NCI-H2029 (cell line): ENCODE measurements at regions not wholly inside any gene's neighbourhood (a gene's known extent, or its start where the extent isn't known, plus 50 kb on each side); places are given as distances from the start of the nearest gene placed in this dataset.
A peak's percentile ranks its signal among the peaks of the same experiment; 100 is the strongest.

Experiments used
- DNase-seq: peaks from one replicate; lab custom pipeline; 2025; lab: John Stamatoyannopoulos, UW

DNA sequence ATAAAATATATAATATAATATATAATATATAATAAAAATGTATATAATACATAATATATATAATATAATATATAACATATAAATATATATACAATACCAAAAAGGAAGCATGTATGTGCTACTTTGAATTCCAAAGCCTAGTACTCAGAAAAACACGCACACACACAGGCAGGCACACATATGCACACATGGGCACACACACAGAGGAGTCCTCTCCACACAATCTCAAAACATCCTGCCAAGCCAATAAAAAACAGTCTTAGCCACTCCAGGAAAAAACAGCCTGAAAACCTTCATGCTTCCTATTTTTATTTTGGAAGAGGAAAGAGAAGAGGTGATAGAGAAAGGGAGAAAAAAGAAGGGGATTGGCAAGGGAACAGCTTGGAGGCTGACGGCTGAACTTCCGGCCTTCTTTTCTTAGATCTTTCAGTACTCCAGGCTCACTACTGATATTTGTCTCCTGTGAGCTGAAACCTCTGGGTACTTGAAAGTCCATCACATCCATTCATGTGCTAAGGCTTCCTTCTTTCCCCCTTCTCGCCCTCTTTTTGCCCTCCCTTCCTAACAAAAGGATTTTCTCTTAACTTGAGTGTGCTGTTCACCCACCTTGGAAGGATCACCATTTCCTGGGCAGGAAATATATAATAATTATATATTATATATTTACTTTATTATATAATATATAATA lies 394.2 kb downstream of the NUAK1 start:
- DNase-seq, result no peak

DNA sequence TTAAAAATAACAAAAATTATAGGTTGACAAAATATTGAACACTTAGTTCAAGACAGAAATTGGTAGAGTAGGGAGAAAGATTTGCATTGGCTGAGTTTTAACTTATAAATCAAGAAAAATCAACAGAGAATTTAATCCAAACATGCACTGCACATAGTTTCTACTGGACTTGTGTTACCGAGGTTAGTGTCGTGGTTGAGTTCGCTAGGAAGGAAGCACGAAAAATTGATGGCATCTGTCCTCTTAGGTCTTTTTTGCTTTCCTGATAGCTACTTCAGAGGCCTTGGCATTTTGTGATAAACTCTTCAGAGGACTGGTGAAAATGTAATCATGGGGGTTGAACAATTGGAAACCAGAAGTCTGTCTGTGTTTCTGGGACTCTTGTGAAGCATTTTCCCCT lies 392.9 kb downstream of the NUAK1 start:
- DNase-seq, result no peak

DNA sequence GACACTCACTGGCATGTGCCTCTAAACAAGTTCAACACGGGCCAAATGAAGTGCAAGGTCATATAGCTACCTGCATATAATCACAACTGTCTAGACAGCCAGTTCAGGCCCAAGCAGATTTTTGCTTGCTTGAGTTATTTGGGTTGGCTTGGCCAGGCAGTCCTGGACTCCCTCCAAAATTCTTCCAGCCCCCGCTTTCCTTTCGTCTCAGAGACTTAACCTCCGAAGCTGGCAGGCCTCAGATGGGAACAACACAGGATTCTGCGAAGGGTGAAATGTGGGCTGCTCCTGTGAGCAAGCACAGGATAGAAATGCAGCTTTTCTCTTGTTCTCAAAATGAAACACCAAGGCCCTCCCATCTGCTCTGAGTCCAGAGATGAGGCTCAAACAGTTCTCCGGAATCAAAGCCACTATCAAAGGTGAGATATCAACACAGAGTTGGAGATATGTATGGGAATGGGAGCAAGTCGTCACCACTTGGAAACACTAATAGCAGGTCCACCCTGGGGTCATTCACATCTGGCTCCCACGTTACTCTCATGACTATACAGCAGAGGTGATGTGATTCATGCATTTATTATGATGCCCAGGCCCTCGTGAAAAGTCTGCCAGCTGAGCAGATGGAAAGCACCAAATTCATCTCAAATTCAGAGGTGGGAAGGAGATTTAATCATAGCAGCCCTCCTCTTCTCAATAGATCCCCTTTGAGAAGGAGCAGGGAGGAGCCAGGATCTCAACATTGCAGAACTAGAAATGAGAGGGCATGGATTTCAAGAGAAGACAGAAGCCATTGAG lies 389.8 kb downstream of the NUAK1 start:
- no peak for DNase-seq

DNA sequence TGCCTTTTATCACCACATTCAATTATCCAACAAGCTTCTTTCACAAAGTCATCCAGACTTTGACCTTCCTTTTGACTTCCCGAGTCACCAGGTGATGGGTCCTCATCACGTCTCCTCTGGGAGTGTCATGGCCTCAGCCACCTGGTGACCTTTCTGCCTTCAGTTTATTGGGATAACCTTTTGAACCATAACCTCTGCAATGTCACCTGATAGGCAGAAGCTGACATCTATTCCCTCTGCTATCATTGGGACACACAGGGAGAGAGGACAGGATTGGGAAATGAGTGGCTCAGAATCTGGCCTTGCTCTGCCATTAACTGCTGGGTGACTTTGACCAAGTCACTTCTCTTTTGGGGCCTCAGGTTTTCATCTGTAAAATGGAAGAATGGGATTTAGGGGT lies 388.7 kb downstream of the NUAK1 start:
- no peak for DNase-seq

DNA sequence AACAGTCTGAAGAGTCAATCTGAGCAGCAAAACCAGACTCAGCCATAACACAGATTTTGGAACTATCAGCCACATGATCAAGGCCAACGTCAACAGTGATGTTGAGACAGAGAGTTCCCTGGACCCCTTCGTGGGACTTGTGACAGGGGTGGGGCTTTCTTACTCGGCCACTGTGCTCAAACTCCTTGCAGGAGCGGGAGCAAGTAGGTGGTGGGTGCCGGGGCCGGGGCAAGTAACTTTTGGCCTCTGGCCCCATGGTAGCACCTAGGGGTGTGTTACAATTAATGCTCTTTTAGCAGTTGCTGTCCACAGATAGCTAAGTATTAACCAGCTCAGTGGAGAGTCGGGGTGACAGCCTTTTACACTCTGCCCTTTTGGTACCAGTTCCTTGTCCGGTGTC lies 384.4 kb downstream of the NUAK1 start:
- no peak for DNase-seq

DNA sequence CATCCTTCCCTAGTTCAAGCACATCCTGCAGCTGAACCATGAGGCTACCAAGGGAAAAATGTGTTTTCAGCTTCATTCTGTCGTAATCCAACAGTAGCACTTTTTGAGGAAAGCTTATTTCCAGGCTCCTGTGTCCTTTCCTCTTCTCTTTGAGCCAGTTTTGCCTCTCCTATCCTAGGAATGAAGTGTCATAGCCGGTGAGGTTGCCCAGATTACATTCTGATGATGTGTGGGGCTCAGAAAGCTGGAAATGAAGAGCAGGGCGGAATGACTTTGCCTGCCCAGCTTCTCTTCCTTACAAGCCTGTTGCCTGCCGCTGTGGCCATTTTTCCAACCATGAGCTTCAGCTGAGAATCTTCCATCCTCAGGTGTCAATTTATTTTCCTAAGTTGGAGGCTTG lies 381.8 kb downstream of the NUAK1 start:
- no peak for DNase-seq

DNA sequence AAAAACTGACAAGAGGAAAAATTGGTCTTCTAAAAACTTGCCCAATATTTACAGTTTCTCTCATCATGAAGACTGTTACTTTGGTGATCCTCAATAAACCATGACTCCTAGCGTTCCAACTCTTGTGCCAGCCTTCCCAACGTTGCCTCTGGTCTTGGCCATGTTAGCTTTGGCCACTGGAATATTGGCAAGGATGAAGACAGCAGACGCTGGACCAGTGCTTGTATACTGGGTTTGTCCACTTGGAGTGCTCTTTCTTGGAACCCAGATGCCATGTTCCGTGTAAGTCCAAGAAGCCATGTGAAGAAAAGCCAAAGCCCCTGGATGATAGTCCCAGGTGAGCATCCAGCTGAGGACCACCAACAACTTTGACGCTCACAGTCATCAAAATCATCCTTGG lies 379.6 kb downstream of the NUAK1 start:
- no peak for DNase-seq

DNA sequence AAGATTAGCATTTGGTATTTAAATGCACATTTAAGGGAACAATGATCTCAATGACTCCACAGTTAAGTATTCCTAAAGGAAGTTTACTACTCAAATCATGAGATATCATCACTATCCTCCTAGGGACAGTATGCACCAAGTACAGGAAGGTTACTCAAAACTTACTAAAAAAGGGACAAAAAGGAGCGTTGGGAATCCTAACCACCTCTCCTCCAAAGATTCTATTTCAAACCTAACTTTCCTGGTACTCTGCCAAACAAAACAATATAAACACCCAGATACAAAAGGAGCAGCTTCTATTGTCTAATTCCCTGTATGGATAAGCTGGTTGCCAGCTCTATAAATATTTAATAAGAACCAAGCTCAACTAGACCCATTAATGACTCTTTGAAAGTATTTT lies 377.7 kb downstream of the NUAK1 start:
- no peak for DNase-seq

DNA sequence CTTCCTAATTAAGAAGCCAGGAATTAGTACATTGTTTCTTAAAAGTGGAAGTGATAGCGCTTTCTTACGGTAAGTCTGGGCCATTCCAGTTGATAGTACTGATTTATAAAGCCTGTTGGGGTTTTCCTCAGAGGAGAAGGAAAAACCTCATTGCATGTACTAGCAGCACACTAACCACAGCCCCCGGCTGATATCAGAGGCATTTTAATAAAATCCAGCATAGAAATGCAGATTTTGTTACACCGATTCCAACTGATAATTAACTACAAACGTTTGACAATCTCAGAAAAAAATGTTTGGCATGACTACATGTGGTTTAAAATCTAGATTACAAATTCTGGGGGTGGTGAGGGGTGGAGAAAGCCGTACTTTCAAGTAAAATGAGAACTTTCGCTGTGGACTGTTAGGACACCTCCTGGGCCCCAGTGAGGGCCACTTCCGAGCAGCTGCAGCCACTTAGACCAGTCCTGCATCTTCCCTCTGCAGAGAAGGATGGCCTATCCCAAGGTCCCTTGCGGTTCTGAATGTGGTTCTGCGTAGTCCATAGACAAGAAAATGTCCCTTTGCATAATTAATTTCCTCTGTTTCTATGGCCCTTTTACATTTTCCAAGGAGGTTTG lies 374.4 kb downstream of the NUAK1 start:
- DNase-seq, result no peak

DNA sequence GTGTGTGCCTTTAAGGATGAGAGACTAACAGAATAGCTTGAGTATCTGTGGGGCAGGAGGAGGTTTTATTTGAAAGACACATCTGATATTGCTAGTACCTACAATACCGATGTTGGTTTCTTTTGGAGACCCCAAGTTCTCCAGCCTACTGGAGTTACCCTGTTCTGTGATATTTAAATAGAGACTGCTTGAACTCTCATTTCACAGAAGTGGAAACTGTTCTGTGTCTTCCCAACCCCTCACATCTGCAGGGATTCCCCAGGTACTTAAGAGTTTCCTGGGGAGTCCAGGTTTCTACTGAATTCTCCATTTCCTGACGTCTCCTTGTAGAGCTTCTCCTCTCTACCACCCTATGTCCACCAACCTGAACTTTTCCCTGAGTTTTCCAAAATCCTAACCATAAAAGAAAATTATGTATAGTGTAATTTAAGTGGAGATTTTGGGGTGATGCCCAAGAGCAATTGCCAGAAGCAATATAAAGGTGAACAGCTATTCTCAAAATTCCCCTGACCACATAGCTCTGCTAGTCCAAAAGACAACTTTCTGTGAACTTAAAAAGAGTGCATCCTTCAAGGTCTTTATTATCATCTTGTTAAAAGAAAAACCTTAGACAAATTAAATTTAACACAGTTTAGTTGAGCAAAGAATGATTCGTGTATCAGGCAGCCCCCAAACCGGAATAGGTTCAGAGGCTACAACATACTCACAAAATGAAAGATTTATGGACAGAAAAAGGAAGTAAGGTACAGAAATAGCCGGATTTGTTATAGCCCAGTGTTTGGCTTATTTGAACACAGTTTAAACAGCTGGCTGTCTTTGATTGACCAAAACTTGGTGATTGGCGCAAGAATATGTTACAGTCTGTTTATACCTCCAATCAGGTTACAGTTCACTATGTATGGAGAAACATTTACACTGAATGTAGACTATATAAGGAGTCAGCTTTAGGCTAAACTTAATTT lies 373.4 kb downstream of the NUAK1 start:
- no peak for DNase-seq

DNA sequence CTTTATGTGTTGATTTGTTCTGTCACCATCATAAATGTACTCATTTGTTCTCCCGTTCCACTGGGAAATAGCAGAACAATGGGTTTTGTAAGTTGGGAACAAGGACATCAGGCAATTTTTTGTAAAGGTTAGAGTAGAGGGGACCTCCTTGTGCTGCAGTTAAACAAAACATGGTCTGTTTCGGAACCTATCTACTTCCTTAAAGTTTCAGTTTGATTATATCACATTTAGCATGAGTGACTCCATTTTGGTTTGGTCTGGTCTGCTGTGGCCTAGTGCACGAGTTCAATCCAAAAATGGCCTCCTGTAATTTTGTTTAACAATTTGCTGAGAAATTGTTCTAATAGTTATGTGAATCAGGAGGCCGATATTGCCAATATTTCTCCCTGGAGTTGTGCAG lies 372.7 kb downstream of the NUAK1 start:
- DNase-seq, result no peak

DNA sequence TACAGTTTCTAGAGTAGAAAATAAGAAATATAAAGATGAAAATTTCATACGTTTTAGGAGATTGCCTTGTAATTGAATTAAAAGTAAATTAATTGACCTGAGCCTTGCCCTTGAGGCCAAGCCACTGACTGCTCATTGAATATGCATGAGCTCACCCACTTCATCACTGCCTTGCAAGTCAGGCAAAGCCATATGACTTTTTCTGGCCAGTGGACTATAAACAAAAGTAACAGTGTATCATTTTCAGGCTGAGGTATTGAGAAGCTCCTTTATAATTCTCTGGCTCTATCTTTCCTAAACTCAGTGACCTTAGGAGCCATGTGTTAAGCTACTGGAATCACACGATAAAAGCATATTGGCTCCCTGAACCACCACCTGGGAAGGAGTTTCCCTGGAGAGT lies 369.3 kb downstream of the NUAK1 start:
- DNase-seq, result no peak

DNA sequence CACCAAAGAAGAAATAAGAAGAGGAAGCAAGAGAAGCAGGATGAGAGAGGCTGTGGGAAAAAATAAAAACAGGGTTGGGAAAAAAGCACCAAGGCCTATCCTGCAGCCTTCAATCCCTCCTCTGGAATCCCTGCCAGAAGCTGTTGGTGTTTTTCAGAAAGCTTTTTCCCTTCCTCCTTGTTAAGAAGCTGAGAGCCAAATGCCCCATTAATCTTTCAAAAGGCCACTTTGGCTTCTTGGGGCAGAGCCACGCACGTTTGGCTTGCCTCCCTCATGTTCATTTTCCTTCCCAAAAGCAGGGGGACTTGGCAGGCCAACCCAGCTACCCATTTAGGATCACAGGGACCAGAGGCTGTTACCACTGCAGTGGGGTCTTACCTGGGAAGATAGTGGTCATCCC lies 365.3 kb downstream of the NUAK1 start:
- DNase-seq, result peak; percentile 66

DNA sequence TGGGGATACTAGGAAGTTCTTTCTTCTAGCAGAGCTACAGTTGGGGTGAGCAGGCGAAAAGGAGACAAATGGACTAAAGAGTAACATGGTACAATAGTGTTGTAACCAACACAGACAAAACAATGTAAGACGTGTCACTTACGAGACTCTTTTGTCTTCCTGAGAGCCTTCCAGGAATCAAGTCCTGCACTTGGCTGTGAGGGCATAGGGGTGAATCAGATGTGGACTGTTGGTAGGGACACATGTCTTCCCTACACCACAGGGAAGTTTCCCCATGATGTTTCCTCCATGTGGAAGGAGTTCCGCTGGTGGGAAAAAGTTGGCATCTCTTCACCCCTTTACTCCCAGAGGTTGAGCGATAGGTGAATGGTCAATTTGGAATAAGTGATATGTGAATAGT lies 364.7 kb downstream of the NUAK1 start:
- no peak for DNase-seq

DNA sequence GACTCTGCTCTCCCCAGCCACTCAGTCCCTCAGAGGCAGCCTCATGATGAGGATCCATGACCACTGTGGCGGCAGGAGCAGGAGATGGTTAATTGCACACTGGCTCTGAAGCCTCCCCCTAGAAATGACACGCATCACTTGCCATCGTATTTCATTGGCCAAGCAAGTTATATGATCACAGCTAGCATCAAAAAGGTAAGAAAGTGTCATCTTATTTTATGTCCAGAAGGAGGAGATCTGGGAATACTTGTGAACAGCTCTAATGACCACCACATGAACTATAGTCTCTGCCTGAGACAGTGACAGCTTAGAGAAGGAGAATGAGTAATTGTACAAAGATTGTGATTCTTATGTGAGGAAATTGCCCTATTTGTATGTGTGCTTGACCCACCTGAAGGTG lies 363.4 kb downstream of the NUAK1 start:
- no peak for DNase-seq

DNA sequence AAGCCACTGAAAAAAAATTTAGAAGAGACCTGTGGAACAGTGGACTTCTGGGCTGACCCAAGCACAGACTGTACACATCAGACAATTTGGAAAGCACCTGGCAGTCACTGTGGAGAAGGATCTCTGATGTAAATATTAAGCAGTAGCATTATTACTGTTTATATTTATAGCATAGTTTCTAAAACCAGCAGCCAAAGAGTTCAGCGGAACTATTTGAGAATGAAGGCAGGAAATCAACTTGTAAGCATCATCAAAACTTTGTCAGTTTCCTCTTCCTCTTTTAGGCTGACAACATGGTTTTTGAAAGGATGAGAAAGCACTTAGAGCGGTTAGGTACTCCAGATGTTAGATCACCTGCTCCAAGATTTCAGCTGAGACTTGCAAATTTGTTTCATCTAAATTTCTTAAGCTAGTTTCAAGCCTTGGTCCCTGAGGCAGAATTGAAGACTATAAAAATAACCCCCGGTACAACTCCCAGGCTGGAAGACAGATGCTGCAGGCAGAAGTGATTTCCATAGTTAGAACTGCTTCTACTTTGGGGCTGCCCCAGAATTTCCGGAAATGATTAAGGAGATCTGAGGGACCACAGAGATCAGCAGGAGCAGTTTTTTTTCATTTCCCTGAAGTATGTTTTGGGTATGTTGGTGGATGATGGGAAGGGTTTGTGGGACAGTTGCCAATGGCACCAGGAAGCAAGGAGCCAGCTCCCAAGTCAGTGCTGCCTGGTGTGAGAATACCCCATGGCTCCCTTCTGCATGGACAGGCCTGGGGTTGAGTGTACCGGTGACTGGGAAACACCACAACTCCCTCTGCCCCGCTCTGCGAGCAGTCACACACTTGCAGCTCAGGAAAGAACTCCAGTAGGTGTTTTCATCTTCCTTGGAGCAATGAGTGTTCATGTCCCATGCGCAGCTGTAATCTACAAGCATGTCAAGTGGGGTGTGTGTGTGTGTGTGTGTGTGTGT lies 354.5 kb downstream of the NUAK1 start:
- no peak for DNase-seq

DNA sequence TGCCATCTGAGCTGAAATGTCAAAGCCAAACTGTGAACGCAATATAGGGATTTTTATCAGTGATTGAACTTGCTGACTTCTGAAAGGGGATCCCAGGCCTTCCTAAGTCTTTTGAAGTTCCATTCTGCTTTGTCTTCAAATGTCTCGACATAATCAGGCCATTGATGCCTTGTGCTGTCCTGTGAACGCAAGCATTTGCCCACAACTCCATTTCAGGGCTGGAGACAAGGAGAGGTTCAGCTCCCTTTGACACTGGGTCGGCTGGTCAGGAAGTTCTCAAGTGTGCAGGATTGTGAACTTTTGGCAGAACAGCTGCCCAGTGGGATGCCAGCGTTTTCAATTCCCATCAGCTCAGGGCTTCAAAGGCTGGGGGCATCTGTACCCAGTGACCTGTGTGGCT lies 345.3 kb downstream of the NUAK1 start:
- no peak for DNase-seq

DNA sequence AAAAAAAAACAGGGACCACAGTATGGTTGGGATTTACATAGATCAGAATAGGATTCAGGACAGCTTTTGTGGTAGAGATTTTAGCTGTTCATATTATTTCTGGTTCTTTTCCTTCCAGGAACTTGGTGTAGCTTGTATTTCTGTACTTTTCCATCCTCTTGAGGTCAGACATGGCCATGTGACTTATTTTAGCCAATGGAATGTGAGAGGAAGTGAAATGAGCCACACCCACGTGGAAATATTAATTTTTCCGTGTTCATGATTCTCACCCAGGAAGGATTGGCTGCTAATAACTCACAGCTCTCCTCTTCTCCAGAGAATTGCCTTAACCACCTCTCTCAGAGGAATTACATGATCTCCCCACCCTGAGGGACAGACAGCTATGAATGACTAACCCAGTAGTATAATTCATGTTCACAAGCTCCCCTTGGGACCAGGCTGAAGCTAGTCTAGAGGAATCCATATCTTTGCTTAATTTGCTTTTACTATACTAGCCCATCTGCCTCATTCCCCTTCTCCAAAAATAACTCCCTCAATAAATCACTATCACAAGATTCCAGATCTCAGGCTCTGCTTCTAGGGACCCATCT lies 340.4 kb downstream of the NUAK1 start:
- DNase-seq, result no peak

DNA sequence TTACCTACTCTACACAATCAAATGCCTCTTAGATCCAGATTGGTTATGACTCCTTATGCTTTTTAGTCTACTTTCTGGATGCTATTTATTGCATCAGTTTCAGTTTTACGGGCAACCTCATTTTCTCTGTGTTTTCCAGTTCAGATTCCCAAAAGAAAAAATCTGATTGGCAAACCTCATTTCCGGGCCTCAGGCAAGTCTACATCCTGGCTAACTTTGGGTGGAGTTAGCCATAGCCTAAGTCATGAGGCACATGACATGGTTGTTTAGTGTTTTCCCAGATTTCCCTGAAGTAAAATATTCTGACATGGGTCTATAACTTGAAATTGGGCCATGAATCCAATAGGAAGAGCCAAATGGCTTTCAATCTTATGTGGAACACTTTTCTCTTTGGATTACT lies 339.7 kb downstream of the NUAK1 start:
- DNase-seq, result no peak

DNA sequence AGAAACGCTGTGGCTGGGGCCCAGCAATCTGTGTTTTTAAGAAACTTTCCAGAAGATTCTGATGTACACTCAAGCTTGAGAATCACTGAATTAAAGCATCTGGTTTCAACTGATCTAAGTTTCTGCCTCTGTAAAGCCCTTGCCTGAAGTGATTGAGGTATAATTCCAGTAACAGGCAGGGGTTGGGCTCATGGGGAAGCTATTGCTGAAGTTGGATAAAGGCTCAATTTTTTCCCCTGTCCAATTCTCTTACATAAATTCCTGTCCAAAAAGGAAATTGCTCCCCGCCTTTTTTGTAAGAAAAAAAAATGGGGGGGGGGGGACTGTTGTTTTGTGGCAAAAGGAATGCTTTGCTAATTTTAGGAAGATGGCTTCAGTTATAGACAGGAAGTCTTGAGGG lies 337.4 kb downstream of the NUAK1 start:
- no peak for DNase-seq

DNA sequence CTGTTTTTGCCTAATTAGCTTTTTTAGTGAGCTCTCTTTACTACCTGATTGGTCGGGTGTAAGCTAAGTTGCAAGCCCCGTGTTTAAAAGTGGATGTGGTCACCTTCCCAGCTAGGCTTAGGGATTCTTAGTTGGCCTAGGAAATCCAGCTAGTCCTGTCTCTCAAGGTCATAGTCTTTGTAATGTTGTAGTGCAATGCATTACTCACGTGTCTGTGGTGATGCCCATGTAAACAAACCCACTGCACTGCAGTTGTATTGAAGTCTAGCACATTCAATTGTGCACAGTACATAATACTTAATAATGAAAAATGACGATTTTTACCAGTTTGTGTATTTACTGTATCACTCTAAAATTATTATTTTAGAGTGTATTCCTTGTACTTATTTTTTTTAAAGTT lies 335.5 kb downstream of the NUAK1 start:
- peak; percentile 38 for DNase-seq
